ENCODE measurements at regions not wholly inside any gene's neighbourhood (a gene's known extent, or its start where the extent isn't known, plus 50 kb on each side); places are given as distances from the start of the nearest gene placed in this dataset.

DNA sequence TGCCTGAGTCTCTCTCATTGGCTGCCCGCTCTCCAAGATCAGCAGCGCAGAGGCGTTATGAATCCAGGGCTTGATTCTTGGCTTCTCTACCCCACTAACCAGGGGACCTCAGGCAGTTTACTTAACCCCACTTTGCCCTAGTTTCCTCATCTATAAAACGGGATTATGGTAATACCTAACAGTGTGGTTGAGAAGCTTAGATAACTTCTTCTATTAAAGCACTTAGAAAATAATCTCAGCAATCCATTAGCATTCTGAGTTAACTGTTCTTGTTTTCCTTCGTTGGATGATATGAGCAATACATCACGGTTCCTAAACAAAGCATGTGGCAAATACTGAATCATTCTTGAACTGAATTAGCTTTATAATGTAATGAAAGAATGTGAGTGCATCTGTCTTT is 116.3 kb upstream of the FKBP1C start:
- Histone ChIP-seq H3K79me2 (ENCODE audit: low read depth) (no peaks in the 10 kb centered on the region), H3K4me3 (no peak overlapping the region), H3F3A (ENCODE audit: low read depth) (no peaks in the 10 kb centered on the region), H3K27ac (no peak overlapping the region), H3K27me3 (no peaks in the 10 kb centered on the region), H3K4me2 (no peak overlapping the region), H2AFZ (replicated peaks) (peak overlapping the region; percentile 12), H3K9me3 (ENCODE audit: low read depth) (no peaks in the 10 kb centered on the region), H3K4me1 (no peaks in the 10 kb centered on the region), H3K36me3 (no peaks in the 10 kb centered on the region), H4K20me1 (ENCODE audit: low read depth) (no peaks in the 10 kb centered on the region), H3K9ac (no peak overlapping the region)
- DNase-seq (ENCODE audit: low spot score): no peak
- Mint-ChIP-seq H3K36me3 (no peaks in the 10 kb centered on the region), H3K27me3 (ENCODE audit: insufficient read depth, low read depth) (peaks cover 3% of the 10 kb centered on the region), H3K27ac (peak overlapping the region; percentile 4), H3K9me3 (no peaks in the 10 kb centered on the region), H3K4me1 (peaks cover 12% of the 10 kb centered on the region), H3K4me3 (no peak overlapping the region)
- TF ChIP-seq, protein P1, sequence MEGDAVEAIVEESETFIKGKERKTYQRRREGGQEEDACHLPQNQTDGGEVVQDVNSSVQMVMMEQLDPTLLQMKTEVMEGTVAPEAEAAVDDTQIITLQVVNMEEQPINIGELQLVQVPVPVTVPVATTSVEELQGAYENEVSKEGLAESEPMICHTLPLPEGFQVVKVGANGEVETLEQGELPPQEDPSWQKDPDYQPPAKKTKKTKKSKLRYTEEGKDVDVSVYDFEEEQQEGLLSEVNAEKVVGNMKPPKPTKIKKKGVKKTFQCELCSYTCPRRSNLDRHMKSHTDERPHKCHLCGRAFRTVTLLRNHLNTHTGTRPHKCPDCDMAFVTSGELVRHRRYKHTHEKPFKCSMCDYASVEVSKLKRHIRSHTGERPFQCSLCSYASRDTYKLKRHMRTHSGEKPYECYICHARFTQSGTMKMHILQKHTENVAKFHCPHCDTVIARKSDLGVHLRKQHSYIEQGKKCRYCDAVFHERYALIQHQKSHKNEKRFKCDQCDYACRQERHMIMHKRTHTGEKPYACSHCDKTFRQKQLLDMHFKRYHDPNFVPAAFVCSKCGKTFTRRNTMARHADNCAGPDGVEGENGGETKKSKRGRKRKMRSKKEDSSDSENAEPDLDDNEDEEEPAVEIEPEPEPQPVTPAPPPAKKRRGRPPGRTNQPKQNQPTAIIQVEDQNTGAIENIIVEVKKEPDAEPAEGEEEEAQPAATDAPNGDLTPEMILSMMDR (IDR thresholded peaks at IDR 0.05): no peak
- TF ChIP-seq EZH2phosphoT487 (IDR thresholded peaks at IDR 0.05) (no peak), EZH2 (IDR thresholded peaks at IDR 0.05) (no peak)

DNA sequence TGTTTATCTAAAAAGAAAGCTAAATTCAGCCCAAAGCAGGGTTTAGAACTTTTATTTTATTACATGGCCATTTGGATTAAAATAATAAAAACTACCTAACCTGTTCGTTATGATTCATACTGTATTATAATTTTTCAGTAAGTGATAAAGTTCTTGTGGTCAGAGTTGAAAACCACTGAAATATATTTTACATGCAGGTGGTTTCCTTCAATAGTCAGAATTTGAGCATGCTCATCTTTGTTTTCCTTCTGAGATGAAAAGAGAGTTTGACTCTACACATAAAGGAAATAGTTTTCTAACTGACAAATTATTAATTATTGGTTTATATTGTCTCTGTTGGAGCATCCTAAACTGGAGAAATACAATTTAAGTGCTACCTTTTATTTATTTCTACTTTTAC is 114.0 kb upstream of the FKBP1C start:
- no peak overlapping the region for H2AFZ ChIP-seq (replicated peaks)
- TF ChIP-seq EZH2 (IDR thresholded peaks at IDR 0.05) (no peak), EZH2phosphoT487 (IDR thresholded peaks at IDR 0.05) (no peak)
- TF ChIP-seq, protein P1 (IDR thresholded peaks at IDR 0.05): no peak
- no peaks in the 10 kb centered on the region for H3K36me3 Mint-ChIP-seq
- H3K9me3 ChIP-seq (ENCODE audit: low read depth): no peaks in the 10 kb centered on the region
- no peak overlapping the region for H3K4me2 ChIP-seq
- H3K4me3 ChIP-seq: no peak overlapping the region
- peaks cover 12% of the 10 kb centered on the region for H3K4me1 Mint-ChIP-seq
- no peak overlapping the region for H3K9ac ChIP-seq
- H3K36me3 ChIP-seq: no peaks in the 10 kb centered on the region
- no peaks in the 10 kb centered on the region for H3K27me3 ChIP-seq
- DNase-seq (ENCODE audit: low spot score): no peak
- H3K27ac Mint-ChIP-seq: no peak overlapping the region
- no peaks in the 10 kb centered on the region for H3K4me1 ChIP-seq
- no peaks in the 10 kb centered on the region for H3K9me3 Mint-ChIP-seq
- peaks cover 3% of the 10 kb centered on the region for H3K27me3 Mint-ChIP-seq (ENCODE audit: insufficient read depth, low read depth)
- no peaks in the 10 kb centered on the region for H3F3A ChIP-seq (ENCODE audit: low read depth)
- H3K4me3 Mint-ChIP-seq: no peak overlapping the region
- H4K20me1 ChIP-seq (ENCODE audit: low read depth): no peaks in the 10 kb centered on the region
- H3K79me2 ChIP-seq (ENCODE audit: low read depth): no peaks in the 10 kb centered on the region
- no peak overlapping the region for H3K27ac ChIP-seq

DNA sequence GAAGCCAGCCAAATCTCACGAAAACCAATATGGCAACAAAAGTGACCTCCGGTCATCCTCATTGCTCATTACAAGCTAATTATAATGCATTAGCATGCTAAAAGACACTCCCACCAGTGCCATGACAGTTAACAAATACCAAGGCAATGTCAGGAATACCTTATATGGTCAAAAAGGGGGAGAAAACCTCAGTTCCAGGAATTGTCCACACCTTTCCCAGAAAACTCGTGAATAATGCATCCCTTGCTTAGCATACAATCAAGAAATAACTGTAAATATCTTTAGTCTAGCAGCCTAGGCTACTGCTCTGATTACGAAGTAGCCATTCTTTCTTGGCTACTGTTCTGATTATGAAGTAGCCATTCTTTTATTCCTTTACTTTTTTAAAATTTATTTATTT is 112.5 kb upstream of the FKBP1C start:
- H3K9ac ChIP-seq: no peak overlapping the region
- H4K20me1 ChIP-seq (ENCODE audit: low read depth): no peaks in the 10 kb centered on the region
- Mint-ChIP-seq H3K36me3 (no peaks in the 10 kb centered on the region), H3K4me1 (peaks cover 12% of the 10 kb centered on the region), H3K4me3 (no peak overlapping the region), H3K27me3 (ENCODE audit: insufficient read depth, low read depth) (peaks cover 3% of the 10 kb centered on the region), H3K9me3 (no peaks in the 10 kb centered on the region), H3K27ac (no peak overlapping the region)
- no peak overlapping the region for H3K4me2 ChIP-seq
- H3K9me3 ChIP-seq (ENCODE audit: low read depth): no peaks in the 10 kb centered on the region
- no peak overlapping the region for H2AFZ ChIP-seq (replicated peaks)
- no peaks in the 10 kb centered on the region for H3K4me1 ChIP-seq
- H3K27ac ChIP-seq: no peak overlapping the region
- no peaks in the 10 kb centered on the region for H3F3A ChIP-seq (ENCODE audit: low read depth)
- DNase-seq (ENCODE audit: low spot score): no peak
- no peaks in the 10 kb centered on the region for H3K36me3 ChIP-seq
- H3K27me3 ChIP-seq: no peaks in the 10 kb centered on the region
- H3K79me2 ChIP-seq (ENCODE audit: low read depth): no peaks in the 10 kb centered on the region
- H3K4me3 ChIP-seq: no peak overlapping the region
- TF ChIP-seq, protein P1 (IDR thresholded peaks at IDR 0.05): no peak
- TF ChIP-seq EZH2 (IDR thresholded peaks at IDR 0.05): no peak
- TF ChIP-seq EZH2phosphoT487 (IDR thresholded peaks at IDR 0.05): no peak

Data from neural progenitor cell (in vitro differentiated cells).